Esophagus muscularis mucosa (tissue), 4 donors: ENCODE measurements at regions not wholly inside any gene's neighbourhood (a gene's known extent, or its start where the extent isn't known, plus 50 kb on each side); places are given as distances from the start of the nearest gene placed in this dataset.

Source experiments
- DNase-seq: peaks from one replicate; pipeline ENCODE4 v3.0.0-alpha.2; 2017; ENCODE audit errors: extremely low spot score
- H3K27ac ChIP-seq, 4 donors: fragments of 200-600 bp; sonication (generic); replicated peaks in 1 of 4; 1 replicate in 3 of 4; 2 replicates in 1 of 4; pipeline ENCODE4 v1.5.1; 2016 to 2019; ENCODE audit warnings: mild to moderate bottlenecking in 1 of 4
- H3K27me3 ChIP-seq, 4 donors: fragments of 200-600 bp; sonication (generic); one replicate each; pipeline versions ENCODE4 v1.5.1 to v1.6.0; 2016 to 2019
- H3K36me3 ChIP-seq, 4 donors: fragments of 200-600 bp; sonication (generic); one replicate each; pipeline ENCODE4 v1.5.1; 2016 to 2019
- H3K4me1 ChIP-seq, 4 donors: fragments of 200-600 bp; sonication (generic); one replicate each; pipeline ENCODE4 v1.5.1; 2016 to 2019
- H3K4me3 ChIP-seq, 4 donors: fragments of 200-600 bp; sonication (generic); 1 replicate in 2 of 4; 2 replicates in 2 of 4; pipeline ENCODE4 v1.5.1; 2016 to 2019; ENCODE audit warnings: mild to moderate bottlenecking in 4 of 4, moderate library complexity in 1 of 4
- H3K9me3 ChIP-seq, 4 donors: fragments of 200-600 bp; sonication (generic); 1 replicate in 3 of 4; 2 replicates in 1 of 4; pipeline ENCODE4 v1.5.1; 2016 to 2019
- EP300 ChIP-seq: sonication (generic); formaldehyde crosslinking; IDR thresholded peaks from one replicate; pipeline ENCODE4 v1.6.1; 2017; ENCODE audit warnings: antibody characterized with exemption
- POLR2A ChIP-seq: fragments of 450-650 bp; IDR thresholded peaks from one replicate; pipeline ENCODE4 v1.6.1; 2017; ENCODE audit warnings: antibody characterized with exemption, moderate library complexity, mild to moderate bottlenecking, low read depth
- POLR2AphosphoS5 ChIP-seq, 2 donors: sonication (generic); formaldehyde crosslinking; IDR thresholded peaks; one replicate each; pipeline ENCODE4 v1.6.1; 2017; ENCODE audit warnings: antibody characterized with exemption in 2 of 2
- WGBS: methylation state at CpG from one replicate; pipeline ENCODE4 v1.1.5; 2018; 5-methylcytosine and 5-hydroxymethylcytosine counted together
- intact Hi-C: fragments of 100-400 bp; cut with DNase I; formaldehyde crosslinking; loops from one replicate; pipeline ENCODE4 v1.15.1; 2023
- TF ChIP-seq, protein P1 (sequence below), 3 experiments: fragments of 200-600 bp in 2 of 3; fragments of 450-650 bp in 1 of 3; sonication (generic) in 2 of 3; IDR thresholded peaks; one replicate each; pipeline ENCODE4 v1.5.1; 2017 to 2019; ENCODE audit warnings: antibody characterized with exemption in 3 of 3, mild to moderate bottlenecking in 2 of 3, moderate library complexity in 1 of 3

DNA sequence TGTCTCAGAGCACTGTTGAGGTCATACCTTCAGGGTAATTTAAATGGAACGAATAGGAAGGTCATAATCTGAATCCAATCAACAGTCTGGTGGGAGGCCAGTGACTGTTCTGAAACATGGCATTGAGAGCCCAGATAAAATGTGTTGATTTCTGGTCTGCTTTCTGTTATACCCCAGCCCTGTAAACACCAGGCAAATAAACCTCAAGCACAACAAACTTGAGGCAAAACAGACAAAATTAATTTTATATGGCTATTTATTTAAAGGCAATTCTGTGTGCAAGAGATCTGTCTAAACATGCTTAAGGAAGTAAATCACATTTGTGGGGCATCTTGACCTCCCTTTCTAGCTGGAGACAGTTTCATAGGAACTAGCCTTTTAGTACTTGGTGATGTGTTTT lies 140.9 kb upstream of the SPEF2 start:
- no peak for DNase-seq
- intact Hi-C loops: no loop called here
- Histone ChIP-seq H3K27ac (no peak overlapping the region), H3K36me3 (no peaks in the 10 kb centered on the region), H3K9me3 (no peaks in the 10 kb centered on the region), H3K4me1 (no peaks in the 10 kb centered on the region), H3K4me3 (no peak overlapping the region), H3K27me3 (no peaks in the 10 kb centered on the region)
- TF ChIP-seq EP300 (no peak), POLR2AphosphoS5 (IDR thresholded peaks at IDR 0.05) (no peak), POLR2A (no peak)
- TF ChIP-seq, protein P1, sequence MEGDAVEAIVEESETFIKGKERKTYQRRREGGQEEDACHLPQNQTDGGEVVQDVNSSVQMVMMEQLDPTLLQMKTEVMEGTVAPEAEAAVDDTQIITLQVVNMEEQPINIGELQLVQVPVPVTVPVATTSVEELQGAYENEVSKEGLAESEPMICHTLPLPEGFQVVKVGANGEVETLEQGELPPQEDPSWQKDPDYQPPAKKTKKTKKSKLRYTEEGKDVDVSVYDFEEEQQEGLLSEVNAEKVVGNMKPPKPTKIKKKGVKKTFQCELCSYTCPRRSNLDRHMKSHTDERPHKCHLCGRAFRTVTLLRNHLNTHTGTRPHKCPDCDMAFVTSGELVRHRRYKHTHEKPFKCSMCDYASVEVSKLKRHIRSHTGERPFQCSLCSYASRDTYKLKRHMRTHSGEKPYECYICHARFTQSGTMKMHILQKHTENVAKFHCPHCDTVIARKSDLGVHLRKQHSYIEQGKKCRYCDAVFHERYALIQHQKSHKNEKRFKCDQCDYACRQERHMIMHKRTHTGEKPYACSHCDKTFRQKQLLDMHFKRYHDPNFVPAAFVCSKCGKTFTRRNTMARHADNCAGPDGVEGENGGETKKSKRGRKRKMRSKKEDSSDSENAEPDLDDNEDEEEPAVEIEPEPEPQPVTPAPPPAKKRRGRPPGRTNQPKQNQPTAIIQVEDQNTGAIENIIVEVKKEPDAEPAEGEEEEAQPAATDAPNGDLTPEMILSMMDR (IDR thresholded peaks at IDR 0.05): no peak
- WGBS: 25% methylated on average over 1 of the region's 1 CpG

DNA sequence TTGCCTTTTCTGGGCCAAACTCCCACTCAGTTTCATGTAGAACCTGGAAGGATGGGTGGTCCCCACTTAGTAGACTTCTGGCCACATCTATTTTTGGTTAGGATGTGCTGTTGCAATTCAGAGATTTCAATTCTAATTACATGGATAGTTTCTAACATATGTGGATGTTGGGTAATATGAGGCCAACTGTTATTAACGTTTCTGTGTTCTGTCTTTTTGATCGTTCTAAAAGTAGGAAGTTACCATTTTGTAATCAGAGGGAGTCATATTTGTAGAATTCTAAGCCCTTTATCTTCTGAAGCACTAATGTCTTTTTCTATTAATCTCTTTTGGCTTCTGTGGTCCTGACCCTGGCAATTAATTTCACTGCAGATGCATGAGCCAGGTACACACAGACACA lies 141.6 kb upstream of the SPEF2 start:
- Histone ChIP-seq H3K27ac (no peak overlapping the region), H3K36me3 (no peaks in the 10 kb centered on the region), H3K27me3 (no peaks in the 10 kb centered on the region), H3K4me1 (no peaks in the 10 kb centered on the region), H3K4me3 (no peak overlapping the region), H3K9me3 (no peaks in the 10 kb centered on the region)
- no peak for TF ChIP-seq POLR2AphosphoS5 (IDR thresholded peaks at IDR 0.05)
- TF ChIP-seq, protein P1 (IDR thresholded peaks at IDR 0.05): no peak
- no peak for TF ChIP-seq EP300
- no peak for TF ChIP-seq POLR2A
- intact Hi-C loops: no loop called here
- WGBS: 46% methylated on average over 2 of the region's 2 CpGs
- DNase-seq: no peak

DNA sequence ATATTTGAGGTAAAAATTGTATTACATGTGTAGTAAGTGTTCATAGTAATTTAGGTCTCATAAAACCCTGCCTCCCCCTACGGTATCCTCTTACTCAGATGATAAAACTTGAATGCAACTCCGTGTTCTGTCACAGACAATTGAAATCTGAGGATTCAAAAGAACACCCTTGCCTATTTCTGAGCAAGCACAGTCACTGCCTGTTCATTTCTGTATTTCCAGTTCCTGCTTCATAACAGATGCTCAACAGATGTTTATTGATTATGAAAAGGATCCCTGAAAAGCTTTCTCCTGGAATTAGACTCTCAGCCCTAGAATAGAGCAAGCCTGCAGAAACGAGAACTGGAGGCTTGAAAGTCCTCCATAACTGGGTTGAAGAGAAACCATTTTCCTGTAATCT lies 144.1 kb upstream of the SPEF2 start:
- intact Hi-C loops: no loop called here
- no peak for TF ChIP-seq POLR2AphosphoS5 (IDR thresholded peaks at IDR 0.05)
- no peak for TF ChIP-seq POLR2A
- no peak for TF ChIP-seq EP300
- TF ChIP-seq, protein P1 (IDR thresholded peaks at IDR 0.05): no peak
- Histone ChIP-seq H3K4me3 (no peak overlapping the region), H3K9me3 (no peaks in the 10 kb centered on the region), H3K27ac (no peak overlapping the region), H3K36me3 (no peaks in the 10 kb centered on the region), H3K27me3 (no peaks in the 10 kb centered on the region), H3K4me1 (no peaks in the 10 kb centered on the region)
- 68% methylated on average over 3 of the region's 3 CpGs for WGBS
- no peak for DNase-seq

DNA sequence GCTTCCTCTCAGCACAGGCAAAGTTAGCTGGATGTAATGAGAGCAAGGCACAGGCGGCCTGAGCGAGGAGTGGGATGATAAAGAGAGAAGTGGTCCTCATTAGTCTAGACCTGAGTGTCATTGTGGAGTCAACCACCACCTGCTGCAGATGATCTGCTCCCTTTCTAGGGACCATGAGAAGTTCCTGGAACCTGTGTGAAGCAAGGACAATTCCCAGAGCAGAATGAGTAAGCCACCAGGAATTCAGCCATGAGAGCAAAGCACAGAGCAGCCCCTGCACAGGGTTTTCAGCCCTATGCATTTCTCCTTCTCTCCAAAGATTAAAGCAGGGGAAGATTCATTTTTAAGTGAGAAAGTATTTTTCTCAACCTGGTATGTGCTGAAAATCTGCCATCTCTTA lies 146.8 kb upstream of the SPEF2 start:
- 91% methylated on average over 2 of the region's 2 CpGs for WGBS
- Histone ChIP-seq H3K36me3 (no peaks in the 10 kb centered on the region), H3K4me1 (no peaks in the 10 kb centered on the region), H3K27me3 (no peaks in the 10 kb centered on the region), H3K9me3 (no peaks in the 10 kb centered on the region), H3K4me3 (no peak overlapping the region), H3K27ac (no peak overlapping the region)
- DNase-seq: no peak
- intact Hi-C loops: no loop called here
- no peak for TF ChIP-seq POLR2AphosphoS5 (IDR thresholded peaks at IDR 0.05)
- no peak for TF ChIP-seq EP300
- no peak for TF ChIP-seq POLR2A
- TF ChIP-seq, protein P1 (IDR thresholded peaks at IDR 0.05): no peak

DNA sequence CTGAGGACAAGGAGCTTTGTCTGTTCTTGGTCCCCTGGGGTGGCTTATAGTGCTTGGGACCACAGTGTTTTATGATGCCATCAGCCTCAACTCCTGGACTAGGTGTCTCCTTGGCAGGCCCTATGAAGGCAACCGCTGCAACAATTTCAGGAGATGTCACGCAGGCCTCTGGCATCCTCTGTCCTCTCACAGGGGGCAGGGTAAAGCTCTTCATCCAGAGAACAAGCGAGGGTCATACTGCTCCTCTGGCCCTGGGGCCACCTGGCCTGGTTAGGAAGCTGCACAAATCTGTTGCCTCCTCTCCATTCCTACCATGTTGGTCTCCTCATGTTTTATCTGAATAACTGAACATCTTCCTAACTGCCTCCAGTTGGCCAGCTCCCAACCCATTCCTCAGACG lies 148.9 kb upstream of the SPEF2 start:
- no peak overlapping the region for H3K27ac ChIP-seq
- H3K36me3 ChIP-seq: no peaks in the 10 kb centered on the region
- H3K4me1 ChIP-seq: no peaks in the 10 kb centered on the region
- TF ChIP-seq EP300: no peak
- no peak for TF ChIP-seq POLR2AphosphoS5 (IDR thresholded peaks at IDR 0.05)
- TF ChIP-seq, protein P1 (IDR thresholded peaks at IDR 0.05): no peak
- no peak for TF ChIP-seq POLR2A
- H3K9me3 ChIP-seq: no peaks in the 10 kb centered on the region
- intact Hi-C loops: no loop called here
- 75% methylated on average over 3 of the region's 4 CpGs for WGBS
- no peak overlapping the region for H3K4me3 ChIP-seq
- no peak for DNase-seq
- no peaks in the 10 kb centered on the region for H3K27me3 ChIP-seq
